A549 (cell line): ENCODE measurements at regions not wholly inside any gene's neighbourhood (a gene's known extent, or its start where the extent isn't known, plus 50 kb on each side); places are given as distances from the start of the nearest gene placed in this dataset.
"Not testable (repeated sequence)": the region's sequence is repeated elsewhere in the genome, so short reads cannot be mapped to it uniquely, and the experiment has no call there.

ENCODE experiments used
- ATAC-seq, 2 experiments: fragments of 200-7000 bp in 1 of 2; fragments of >200 bp in 1 of 2; cut with Nextera tagmentation in 1 of 2; cut with Tn5 transposase in 1 of 2; 3 replicates each; pipeline versions ENCODE4 v1.8.0 to v1.9.1; 2018 to 2020; ENCODE audit warnings: mild to moderate bottlenecking in 1 of 2, moderate library complexity in 1 of 2
- CTCF ChIA-PET: fragments of 300-600 bp; sonication (Branson Sonifier 250); formaldehyde crosslinking; extraction: SDS; loops from one replicate; lab custom pipeline; 2021; ENCODE audit warnings: antibody characterized with exemption, inconsistent platforms; lab: Yijun Ruan, JAX
- POLR2A ChIA-PET: fragments of 350-600 bp; formaldehyde crosslinking; extraction: SDS; loops from one replicate; lab custom pipeline; 2021; ENCODE audit warnings: antibody characterized with exemption, inconsistent platforms; lab: Yijun Ruan, JAX
- DNase-seq, 2 experiments: peaks; one replicate each; pipeline versions ENCODE4 v3.0.0 to v3.0.0-alpha.2; 2011 to 2016; ENCODE audit warnings: low read depth in 1 of 2, low spot score in 1 of 2
- FAIRE-seq: peaks from 2 replicates; lab custom pipeline; 2011; peaks lifted over from hg19 to GRCh38; lab: Jason Lieb, UNC
- H3K27ac ChIP-seq, 2 experiments: fragments of >200 bp; sonication (Bioruptor Twin); formaldehyde crosslinking; 3 replicates each; pipeline ENCODE4 v1.5.1; 2016 to 2017
- H3K4me1 ChIP-seq: fragments of >200 bp; sonication (Bioruptor Twin); formaldehyde crosslinking; 3 replicates; pipeline ENCODE4 v1.6.1; 2016
- H3K4me2 ChIP-seq: fragments of >200 bp; sonication (Bioruptor Twin); formaldehyde crosslinking; 3 replicates; pipeline ENCODE4 v1.6.1; 2016
- H3K4me3 ChIP-seq: fragments of >200 bp; sonication (Bioruptor Twin); formaldehyde crosslinking; 3 replicates; pipeline ENCODE4 v1.5.1; 2016
- H3K9me3 ChIP-seq: fragments of >200 bp; sonication (Bioruptor Twin); formaldehyde crosslinking; 3 replicates; pipeline ENCODE4 v1.6.1; 2016
- CHD4 ChIP-seq: fragments of 200-600 bp; sonication (generic); IDR thresholded peaks from 2 replicates; pipeline ENCODE4 v1.6.1; 2016; ENCODE audit warnings: antibody characterized with exemption, mild to moderate bottlenecking, borderline replicate concordance
- EP300 ChIP-seq, 2 experiments: fragments of >200 bp; sonication (Bioruptor Twin); formaldehyde crosslinking; IDR thresholded peaks; 2 replicates in 1 of 2; 3 replicates in 1 of 2; pipeline ENCODE4 v1.6.1; 2016 to 2017
- ESRRA ChIP-seq: fragments of 150-350 bp; IDR thresholded peaks from 2 replicates; pipeline ENCODE4 v1.6.1; 2014; ENCODE audit warnings: mild to moderate bottlenecking, low read length, borderline replicate concordance
- FOSL2 ChIP-seq, 2 experiments: fragments of 450-650 bp in 1 of 2; fragments of >200 bp in 1 of 2; sonication (Bioruptor Twin) in 1 of 2; formaldehyde crosslinking; IDR thresholded peaks; 2 replicates each; pipeline versions ENCODE4 v1.5.0 to v1.6.1; 2016 to 2020; ENCODE audit warnings: mild to moderate bottlenecking in 1 of 2, moderate library complexity in 1 of 2
- FOXS1 ChIP-seq: fragments of 250-450 bp; sonication (Bioruptor Pico); IDR thresholded peaks from 2 replicates; pipeline ENCODE4 v1.5.0; 2020; ENCODE audit warnings: mild to moderate bottlenecking, moderate library complexity
- GATA3 ChIP-seq: IDR thresholded peaks from 2 replicates; pipeline ENCODE4 v1.6.1; 2012; ENCODE audit warnings: borderline replicate concordance
- HDAC2 ChIP-seq: fragments of 200-600 bp; sonication (generic); IDR thresholded peaks from 2 replicates; pipeline ENCODE4 v1.6.1; 2016
- HOXA7 ChIP-seq: fragments of 250-450 bp; sonication (Bioruptor Pico); IDR thresholded peaks from 2 replicates; pipeline ENCODE4 v1.5.0; 2020; ENCODE audit warnings: mild to moderate bottlenecking, moderate library complexity
- JUN ChIP-seq, 2 experiments: fragments of >200 bp; sonication (Bioruptor Twin); formaldehyde crosslinking; IDR thresholded peaks; 2 replicates in 1 of 2; 3 replicates in 1 of 2; pipeline ENCODE4 v1.6.1; 2016 to 2017
- JUNB ChIP-seq: fragments of >200 bp; sonication (Bioruptor Twin); formaldehyde crosslinking; IDR thresholded peaks from 2 replicates; pipeline ENCODE4 v1.6.1; 2016
- MAZ ChIP-seq: fragments of 150-350 bp; IDR thresholded peaks from 2 replicates; pipeline ENCODE4 v1.6.1; 2014; ENCODE audit warnings: antibody characterized with exemption, low read depth, low read length, borderline replicate concordance
- MYC ChIP-seq: IDR thresholded peaks from 2 replicates; pipeline ENCODE4 v1.6.1; 2012; ENCODE audit warnings: mild to moderate bottlenecking, inconsistent platforms, low read length, improper control_type of control experiment, borderline replicate concordance
- PHF8 ChIP-seq: fragments of 200-600 bp; sonication (generic); IDR thresholded peaks from 2 replicates; pipeline ENCODE4 v1.6.1; 2016; ENCODE audit warnings: low read depth, mild to moderate bottlenecking, antibody characterized with exemption, moderate library complexity, borderline replicate concordance
- POLR2AphosphoS2 ChIP-seq: conservative IDR thresholded peaks from 2 replicates; pipeline ENCODE4 v1.6.1; 2012; ENCODE audit warnings: low read length, improper control_type of control experiment, inconsistent platforms
- RAD21 ChIP-seq, 2 experiments: fragments of >200 bp in 1 of 2; sonication (Bioruptor Twin) in 1 of 2; formaldehyde crosslinking in 1 of 2; IDR thresholded peaks in 1 of 2; conservative IDR thresholded peaks in 1 of 2; 2 replicates in 1 of 2; 3 replicates in 1 of 2; pipeline ENCODE4 v1.6.1; 2012 to 2018; ENCODE audit warnings: inconsistent platforms in 1 of 2
- RCOR1 ChIP-seq: fragments of 150-350 bp; IDR thresholded peaks from 2 replicates; pipeline ENCODE4 v1.6.1; 2014; ENCODE audit warnings: antibody characterized with exemption, low read length, low read depth
- RFX5 ChIP-seq: fragments of 450-650 bp; IDR thresholded peaks from 2 replicates; pipeline ENCODE4 v1.7.1; 2014; ENCODE audit warnings: antibody characterized with exemption, mild to moderate bottlenecking, moderate library complexity
- SREBF2 ChIP-seq: fragments of 450-650 bp; IDR thresholded peaks from 2 replicates; pipeline ENCODE4 v1.6.1; 2014; ENCODE audit warnings: mild to moderate bottlenecking, moderate library complexity
- ZFP36 ChIP-seq: fragments of 450-650 bp; IDR thresholded peaks from 2 replicates; pipeline ENCODE4 v1.6.1; 2014; ENCODE audit warnings: borderline replicate concordance; ENCODE audit not compliant: partially characterized antibody
- ZNF302 ChIP-seq: fragments of 250-450 bp; sonication (Bioruptor Pico); IDR thresholded peaks from 2 replicates; pipeline ENCODE4 v1.9.0; 2021; ENCODE audit warnings: inconsistent platforms, mild to moderate bottlenecking, moderate library complexity
- WGBS: methylation state at CpG from one replicate; pipeline ENCODE4 v1.1.6; 2017; ENCODE audit errors: missing lambda C conversion rate; 5-methylcytosine and 5-hydroxymethylcytosine counted together
- TF ChIP-seq, protein P1 (sequence below): fragments of >200 bp; sonication (Bioruptor Twin); formaldehyde crosslinking; IDR thresholded peaks from 2 replicates; pipeline ENCODE4 v1.6.1; 2016
- TF ChIP-seq, protein P2 (sequence below): fragments of >200 bp; sonication (Bioruptor Twin); formaldehyde crosslinking; IDR thresholded peaks from 3 replicates; pipeline ENCODE4 v1.6.1; 2016
- TF ChIP-seq, protein P3 (sequence below): IDR thresholded peaks from 2 replicates; pipeline ENCODE4 v1.6.1; 2012; ENCODE audit warnings: low read depth, borderline replicate concordance
- TF ChIP-seq, protein P4 (sequence below): IDR thresholded peaks from 2 replicates; pipeline ENCODE4 v1.6.1; 2012
- TF ChIP-seq, protein P5 (sequence below): fragments of 250-450 bp; sonication (Bioruptor Pico); IDR thresholded peaks from 2 replicates; pipeline ENCODE4 v1.5.0; 2021; ENCODE audit warnings: mild to moderate bottlenecking, moderate library complexity, borderline replicate concordance

DNA sequence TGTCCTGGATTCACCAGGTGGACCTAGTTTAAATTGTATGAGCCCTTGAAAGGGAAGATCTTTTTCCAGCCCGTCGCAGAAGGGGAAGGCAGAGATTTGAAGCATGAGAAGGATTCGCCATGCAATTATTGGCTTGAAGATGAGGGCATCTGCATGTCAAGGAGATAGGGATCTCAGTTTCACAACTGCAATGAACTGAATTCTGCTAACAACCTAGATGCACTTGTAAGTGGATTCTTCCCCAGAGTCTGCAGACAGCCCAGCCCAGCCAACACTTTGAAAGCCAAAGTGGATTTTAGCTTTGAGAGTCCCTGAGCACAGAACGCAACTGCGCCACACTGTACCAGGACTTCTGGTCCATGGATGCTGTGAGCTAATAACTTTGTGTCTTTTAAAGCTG is 286.0 kb downstream of the TSN start (continued):
- TF ChIP-seq FOSL2 (IDR thresholded peaks at IDR 0.05) (no peak), FOSL2 (CRISPR knock-in tag; IDR thresholded peaks at IDR 0.05) (no peak), CHD4 (no peak), SREBF2 (no peak), ESRRA (no peak)
- TF ChIP-seq, protein P1, sequence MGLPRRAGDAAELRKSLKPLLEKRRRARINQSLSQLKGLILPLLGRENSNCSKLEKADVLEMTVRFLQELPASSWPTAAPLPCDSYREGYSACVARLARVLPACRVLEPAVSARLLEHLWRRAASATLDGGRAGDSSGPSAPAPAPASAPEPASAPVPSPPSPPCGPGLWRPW, result no peak
- TF ChIP-seq, protein P2, sequence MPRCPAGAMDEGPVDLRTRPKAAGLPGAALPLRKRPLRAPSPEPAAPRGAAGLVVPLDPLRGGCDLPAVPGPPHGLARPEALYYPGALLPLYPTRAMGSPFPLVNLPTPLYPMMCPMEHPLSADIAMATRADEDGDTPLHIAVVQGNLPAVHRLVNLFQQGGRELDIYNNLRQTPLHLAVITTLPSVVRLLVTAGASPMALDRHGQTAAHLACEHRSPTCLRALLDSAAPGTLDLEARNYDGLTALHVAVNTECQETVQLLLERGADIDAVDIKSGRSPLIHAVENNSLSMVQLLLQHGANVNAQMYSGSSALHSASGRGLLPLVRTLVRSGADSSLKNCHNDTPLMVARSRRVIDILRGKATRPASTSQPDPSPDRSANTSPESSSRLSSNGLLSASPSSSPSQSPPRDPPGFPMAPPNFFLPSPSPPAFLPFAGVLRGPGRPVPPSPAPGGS, result no peak

DNA sequence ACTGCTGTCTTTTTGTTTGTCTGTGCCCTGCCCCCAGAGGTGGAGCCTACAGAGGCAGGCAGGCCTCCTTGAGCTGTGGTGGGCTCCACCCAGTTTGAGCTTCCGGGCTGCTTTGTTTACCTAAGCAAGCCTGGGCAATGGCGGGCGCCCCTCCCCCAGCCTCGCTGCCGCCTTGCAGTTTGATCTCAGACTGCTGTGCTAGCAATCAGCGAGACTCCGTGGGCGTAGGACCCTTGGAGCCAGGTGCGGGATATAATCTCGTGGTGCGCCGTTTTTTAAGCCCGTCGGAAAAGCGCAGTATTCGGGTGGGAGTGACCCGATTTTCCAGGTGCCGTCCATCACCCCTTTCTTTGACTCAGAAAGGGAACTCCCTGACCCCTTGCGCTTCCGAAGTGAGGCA is 296.2 kb downstream of the TSN start:
- CTCF ChIA-PET, POLR2A ChIA-PET, H3K4me1 ChIP-seq, H3K4me2 ChIP-seq, H3K4me3 ChIP-seq, DNase-seq, ATAC-seq, FAIRE-seq, H3K27ac ChIP-seq, H3K9me3 ChIP-seq: not testable (repeated sequence)
- 58% methylated on average over 13 of the region's 20 CpGs for WGBS

DNA sequence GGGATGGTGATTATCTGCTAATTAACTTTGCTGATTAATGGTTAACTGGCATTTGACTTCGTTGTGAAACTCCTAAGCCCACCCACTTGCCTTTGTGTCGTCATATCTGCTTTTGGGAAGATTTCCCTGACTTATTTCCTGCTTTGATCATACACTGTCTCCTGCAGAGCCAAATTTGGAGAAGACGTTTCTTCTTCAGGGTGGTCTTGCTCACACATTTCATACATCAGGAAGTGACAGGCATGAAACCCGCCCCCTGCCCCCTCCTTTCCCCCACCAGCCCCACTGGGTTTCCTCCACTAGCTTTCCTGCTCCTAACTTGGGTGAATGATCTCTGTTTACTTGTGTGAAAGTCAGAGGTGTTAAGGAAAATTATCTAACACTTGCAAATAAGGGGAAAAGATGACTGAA is 300.1 kb downstream of the TSN start:
- Histone ChIP-seq H3K9me3 (no peaks in the 10 kb centered on the region), H3K27ac (no peak overlapping the region)
- 2% methylated on average over 4 of the region's 4 CpGs for WGBS
- TF ChIP-seq FOXS1 (CRISPR knock-in tag) (no peak), JUN (IDR thresholded peaks at IDR 0.05) (no peak), EP300 (IDR thresholded peaks at IDR 0.05) (no peak), JUNB (no peak), PHF8 (no peak), MYC (no peak), ZNF302 (CRISPR knock-in tag) (no peak), RFX5 (no peak), RCOR1 (no peak), GATA3 (no peak), ZFP36 (no peak), POLR2AphosphoS2 (no peak), RAD21 (conservative IDR thresholded peaks at IDR 0.05 in 1 of 2, IDR thresholded peaks at IDR 0.05 in 1 of 2) (no peak), HDAC2 (no peak), HOXA7 (CRISPR knock-in tag) (no peak), MAZ (no peak)
- TF ChIP-seq, protein P3, sequence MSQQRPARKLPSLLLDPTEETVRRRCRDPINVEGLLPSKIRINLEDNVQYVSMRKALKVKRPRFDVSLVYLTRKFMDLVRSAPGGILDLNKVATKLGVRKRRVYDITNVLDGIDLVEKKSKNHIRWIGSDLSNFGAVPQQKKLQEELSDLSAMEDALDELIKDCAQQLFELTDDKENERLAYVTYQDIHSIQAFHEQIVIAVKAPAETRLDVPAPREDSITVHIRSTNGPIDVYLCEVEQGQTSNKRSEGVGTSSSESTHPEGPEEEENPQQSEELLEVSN, result no peak
- TF ChIP-seq, protein P4, sequence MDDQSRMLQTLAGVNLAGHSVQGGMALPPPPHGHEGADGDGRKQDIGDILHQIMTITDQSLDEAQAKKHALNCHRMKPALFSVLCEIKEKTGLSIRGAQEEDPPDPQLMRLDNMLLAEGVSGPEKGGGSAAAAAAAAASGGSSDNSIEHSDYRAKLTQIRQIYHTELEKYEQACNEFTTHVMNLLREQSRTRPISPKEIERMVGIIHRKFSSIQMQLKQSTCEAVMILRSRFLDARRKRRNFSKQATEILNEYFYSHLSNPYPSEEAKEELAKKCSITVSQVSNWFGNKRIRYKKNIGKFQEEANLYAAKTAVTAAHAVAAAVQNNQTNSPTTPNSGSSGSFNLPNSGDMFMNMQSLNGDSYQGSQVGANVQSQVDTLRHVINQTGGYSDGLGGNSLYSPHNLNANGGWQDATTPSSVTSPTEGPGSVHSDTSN, result no peak
- TF ChIP-seq, protein P5, sequence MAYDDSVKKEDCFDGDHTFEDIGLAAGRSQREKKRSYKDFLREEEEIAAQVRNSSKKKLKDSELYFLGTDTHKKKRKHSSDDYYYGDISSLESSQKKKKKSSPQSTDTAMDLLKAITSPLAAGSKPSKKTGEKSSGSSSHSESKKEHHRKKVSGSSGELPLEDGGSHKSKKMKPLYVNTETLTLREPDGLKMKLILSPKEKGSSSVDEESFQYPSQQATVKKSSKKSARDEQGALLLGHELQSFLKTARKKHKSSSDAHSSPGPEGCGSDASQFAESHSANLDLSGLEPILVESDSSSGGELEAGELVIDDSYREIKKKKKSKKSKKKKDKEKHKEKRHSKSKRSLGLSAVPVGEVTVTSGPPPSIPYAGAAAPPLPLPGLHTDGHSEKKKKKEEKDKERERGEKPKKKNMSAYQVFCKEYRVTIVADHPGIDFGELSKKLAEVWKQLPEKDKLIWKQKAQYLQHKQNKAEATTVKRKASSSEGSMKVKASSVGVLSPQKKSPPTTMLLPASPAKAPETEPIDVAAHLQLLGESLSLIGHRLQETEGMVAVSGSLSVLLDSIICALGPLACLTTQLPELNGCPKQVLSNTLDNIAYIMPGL (CRISPR knock-in tag), result no peak
- TF ChIP-seq, all 56 proteins: peak for 0
- ChIA-PET POLR2A (no interaction called here), CTCF (no interaction called here)
- Histone ChIP-seq H3K4me2 (no peak overlapping the region), H3K4me3 (no peak overlapping the region), H3K4me1 (no peaks in the 10 kb centered on the region)
- ATAC-seq (no peak), FAIRE-seq (no peak), DNase-seq (no peak)
